ENCODE measurements at regions not wholly inside any gene's neighbourhood (a gene's known extent, or its start where the extent isn't known, plus 50 kb on each side); places are given as distances from the start of the nearest gene placed in this dataset.

DNA sequence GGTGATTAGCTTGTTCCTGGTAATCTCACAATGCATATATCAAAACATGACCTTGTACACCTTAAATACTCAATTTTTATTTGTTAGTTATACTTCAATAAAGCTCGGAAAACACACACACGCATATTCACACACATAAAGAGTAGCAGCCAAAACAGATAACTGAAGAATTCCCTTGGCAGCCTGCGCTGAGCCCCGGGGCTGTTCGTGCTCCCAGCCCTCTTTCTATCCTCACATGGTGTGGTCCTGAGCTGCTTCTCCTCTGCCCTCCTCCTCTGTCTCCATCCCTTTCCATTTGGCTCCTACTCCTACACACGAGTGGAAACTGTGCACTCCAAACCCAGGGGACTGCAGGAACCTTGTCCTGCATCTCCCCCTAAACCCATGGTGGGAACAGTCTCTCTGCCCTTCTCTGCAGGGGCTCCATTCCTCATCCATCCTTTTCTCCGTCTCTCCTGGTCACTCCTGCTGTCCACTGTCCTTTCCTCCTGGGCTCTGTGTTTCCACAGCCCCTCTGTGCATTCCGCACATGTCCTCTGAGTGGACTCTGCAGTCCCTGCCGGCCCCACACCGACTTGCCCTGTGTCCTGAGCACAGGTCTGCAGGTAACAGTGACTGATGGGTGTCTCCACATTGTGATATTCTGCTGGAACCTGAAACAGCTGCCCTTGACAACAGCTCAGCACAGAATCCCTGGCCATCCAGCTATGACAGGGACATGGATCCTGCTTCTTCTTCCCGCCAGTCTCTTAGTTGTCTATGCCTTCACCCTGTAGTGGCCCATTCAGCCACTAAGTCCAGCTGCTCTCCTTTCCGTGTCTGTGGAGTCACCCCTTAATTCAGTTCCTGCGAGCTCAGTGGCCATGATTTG, 216.8 kb upstream of the ZNF32 start:
- TF ChIP-seq, protein P1, sequence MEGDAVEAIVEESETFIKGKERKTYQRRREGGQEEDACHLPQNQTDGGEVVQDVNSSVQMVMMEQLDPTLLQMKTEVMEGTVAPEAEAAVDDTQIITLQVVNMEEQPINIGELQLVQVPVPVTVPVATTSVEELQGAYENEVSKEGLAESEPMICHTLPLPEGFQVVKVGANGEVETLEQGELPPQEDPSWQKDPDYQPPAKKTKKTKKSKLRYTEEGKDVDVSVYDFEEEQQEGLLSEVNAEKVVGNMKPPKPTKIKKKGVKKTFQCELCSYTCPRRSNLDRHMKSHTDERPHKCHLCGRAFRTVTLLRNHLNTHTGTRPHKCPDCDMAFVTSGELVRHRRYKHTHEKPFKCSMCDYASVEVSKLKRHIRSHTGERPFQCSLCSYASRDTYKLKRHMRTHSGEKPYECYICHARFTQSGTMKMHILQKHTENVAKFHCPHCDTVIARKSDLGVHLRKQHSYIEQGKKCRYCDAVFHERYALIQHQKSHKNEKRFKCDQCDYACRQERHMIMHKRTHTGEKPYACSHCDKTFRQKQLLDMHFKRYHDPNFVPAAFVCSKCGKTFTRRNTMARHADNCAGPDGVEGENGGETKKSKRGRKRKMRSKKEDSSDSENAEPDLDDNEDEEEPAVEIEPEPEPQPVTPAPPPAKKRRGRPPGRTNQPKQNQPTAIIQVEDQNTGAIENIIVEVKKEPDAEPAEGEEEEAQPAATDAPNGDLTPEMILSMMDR (IDR thresholded peaks at IDR 0.05; ENCODE audit: low read depth, low read length): no peak
- H3K27me3 ChIP-seq: no peaks in the 10 kb centered on the region
- DNase-seq: peak; percentile 55
- no peak overlapping the region for H3K4me3 ChIP-seq (ENCODE audit: low read depth, low read length)
- no peaks in the 10 kb centered on the region for H3K36me3 ChIP-seq
- H3K4me1 ChIP-seq: peaks cover 32% of the 10 kb centered on the region
- no peaks in the 10 kb centered on the region for H3K9me3 ChIP-seq

DNA sequence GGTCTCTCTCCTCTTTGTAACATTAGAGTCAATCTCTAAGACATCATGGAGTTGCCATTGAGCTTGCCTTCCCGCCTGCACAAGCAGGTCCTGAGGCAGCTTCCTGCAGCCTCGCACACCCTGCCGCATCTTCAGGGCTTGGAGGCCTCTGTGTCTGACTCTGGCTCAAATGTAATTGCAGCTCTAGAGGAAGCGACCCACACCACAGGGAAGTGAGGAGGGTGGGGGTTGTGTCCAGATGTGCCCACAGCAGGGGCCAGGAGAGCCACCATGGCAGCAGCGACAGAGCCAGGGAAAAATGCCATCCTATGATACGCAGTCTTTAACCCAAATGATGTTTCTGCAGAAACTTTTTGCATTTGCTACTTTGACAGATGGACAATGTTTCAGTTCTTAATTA, 216.0 kb upstream of the ZNF32 start:
- Histone ChIP-seq H3K36me3 (no peaks in the 10 kb centered on the region), H3K9me3 (no peaks in the 10 kb centered on the region), H3K4me1 (peaks cover 32% of the 10 kb centered on the region), H3K27me3 (no peaks in the 10 kb centered on the region), H3K4me3 (ENCODE audit: low read depth, low read length) (no peak overlapping the region)
- TF ChIP-seq, protein P1 (IDR thresholded peaks at IDR 0.05; ENCODE audit: low read depth, low read length): no peak
- DNase-seq: no peak

DNA sequence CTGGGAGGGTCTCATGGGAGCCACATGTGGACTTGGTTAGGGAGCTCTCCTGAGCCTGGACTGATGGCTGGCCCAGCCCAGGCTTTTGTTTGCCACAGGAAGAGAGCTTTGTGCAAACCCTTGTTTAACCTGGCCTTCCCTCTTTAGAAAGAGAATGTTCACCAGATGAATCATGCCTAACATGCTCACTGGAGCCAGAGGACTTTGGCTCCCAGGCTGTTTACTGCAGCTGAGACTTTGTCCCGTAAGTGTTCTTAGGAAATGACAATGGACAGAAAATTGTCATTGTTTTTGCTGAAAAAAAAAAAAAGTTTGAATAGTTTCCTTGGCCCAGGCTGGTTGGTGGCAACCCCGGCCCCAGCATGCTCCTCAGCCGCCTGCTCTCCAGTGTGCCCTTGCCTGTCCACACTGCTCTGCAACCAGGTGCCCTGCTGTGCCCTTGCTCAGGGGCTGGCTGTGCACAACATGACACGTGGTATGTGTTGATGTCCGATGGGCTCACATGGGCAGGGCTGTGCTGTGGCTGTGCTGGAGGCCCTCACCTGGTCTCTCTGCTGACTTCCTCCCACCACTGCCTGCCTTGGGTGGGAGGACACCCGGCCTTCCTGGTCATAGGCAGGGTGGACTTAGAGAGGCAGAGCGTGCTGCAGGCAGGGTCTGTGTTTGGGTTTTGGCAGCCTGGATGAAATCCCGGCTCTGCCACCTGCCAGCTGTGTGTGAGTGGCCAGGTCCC, 215.3 kb upstream of the ZNF32 start:
- Histone ChIP-seq H3K4me3 (ENCODE audit: low read depth, low read length) (no peak overlapping the region), H3K36me3 (no peaks in the 10 kb centered on the region), H3K27me3 (no peaks in the 10 kb centered on the region), H3K4me1 (peaks cover 34% of the 10 kb centered on the region), H3K9me3 (no peaks in the 10 kb centered on the region)
- TF ChIP-seq, protein P1 (IDR thresholded peaks at IDR 0.05; ENCODE audit: low read depth, low read length): no peak
- no peak for DNase-seq

DNA sequence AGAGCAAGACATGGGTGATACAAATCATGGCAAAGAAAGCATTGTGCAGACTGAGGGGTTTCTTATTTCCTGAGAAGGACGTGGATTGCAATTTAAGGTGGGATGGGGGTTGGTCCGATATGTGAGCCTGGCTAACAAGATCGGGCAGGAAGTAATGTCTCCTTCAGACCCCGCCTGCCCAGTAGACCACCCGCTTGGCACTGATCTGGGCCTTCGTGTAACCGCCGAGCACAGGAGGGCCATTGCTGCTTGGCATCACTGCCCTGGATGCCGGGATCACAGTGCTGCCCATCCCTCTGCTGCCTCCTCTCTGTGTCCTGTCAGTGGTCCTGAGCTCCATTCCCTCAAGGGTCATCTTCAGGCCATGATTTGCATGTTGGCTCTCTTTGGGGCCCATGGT, 214.6 kb upstream of the ZNF32 start:
- H3K9me3 ChIP-seq: no peaks in the 10 kb centered on the region
- H3K4me3 ChIP-seq (ENCODE audit: low read depth, low read length): no peak overlapping the region
- no peaks in the 10 kb centered on the region for H3K36me3 ChIP-seq
- DNase-seq: no peak
- H3K27me3 ChIP-seq: no peaks in the 10 kb centered on the region
- TF ChIP-seq, protein P1 (IDR thresholded peaks at IDR 0.05; ENCODE audit: low read depth, low read length): no peak
- H3K4me1 ChIP-seq: peaks cover 41% of the 10 kb centered on the region

DNA sequence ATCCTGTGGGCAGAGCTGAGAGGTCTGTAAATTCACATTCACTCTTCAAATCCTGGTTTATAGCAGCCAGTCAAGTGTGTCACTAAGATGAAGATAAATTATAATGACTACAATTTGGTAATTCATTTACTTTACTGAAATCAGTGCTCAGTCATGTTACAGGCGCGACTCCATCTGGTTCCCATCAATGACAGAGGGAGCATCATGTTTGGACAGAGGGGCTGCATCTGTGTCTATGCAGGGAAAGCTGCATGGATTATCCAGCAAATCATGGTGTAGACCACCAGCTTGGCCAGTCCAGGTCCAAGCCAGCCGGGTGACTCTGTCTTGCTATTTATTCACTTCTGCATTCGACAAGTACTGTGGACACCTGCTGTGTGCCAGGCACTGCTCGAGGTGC, 214.1 kb upstream of the ZNF32 start:
- peaks cover 44% of the 10 kb centered on the region for H3K4me1 ChIP-seq
- TF ChIP-seq, protein P1 (IDR thresholded peaks at IDR 0.05; ENCODE audit: low read depth, low read length): no peak
- no peaks in the 10 kb centered on the region for H3K27me3 ChIP-seq
- DNase-seq: peak; percentile 73
- no peaks in the 10 kb centered on the region for H3K36me3 ChIP-seq
- no peaks in the 10 kb centered on the region for H3K9me3 ChIP-seq
- H3K4me3 ChIP-seq (ENCODE audit: low read depth, low read length): no peak overlapping the region
